Stimulated activated CD8-positive, alpha-beta memory T cell treated with anti-CD3 and anti-CD28 coated beads, Interleukin-4, amount 100 ng/mL, for 1 hour (primary cell): ENCODE measurements at regions not wholly inside any gene's neighbourhood (a gene's known extent, or its start where the extent isn't known, plus 50 kb on each side); places are given as distances from the start of the nearest gene placed in this dataset.

Experiments used
- DNase-seq, 2 donors: peaks; one replicate each; pipeline ENCODE4 v3.0.0-alpha.2; 2020; ENCODE audit warnings: low read depth in 2 of 2, low spot score in 1 of 2

DNA sequence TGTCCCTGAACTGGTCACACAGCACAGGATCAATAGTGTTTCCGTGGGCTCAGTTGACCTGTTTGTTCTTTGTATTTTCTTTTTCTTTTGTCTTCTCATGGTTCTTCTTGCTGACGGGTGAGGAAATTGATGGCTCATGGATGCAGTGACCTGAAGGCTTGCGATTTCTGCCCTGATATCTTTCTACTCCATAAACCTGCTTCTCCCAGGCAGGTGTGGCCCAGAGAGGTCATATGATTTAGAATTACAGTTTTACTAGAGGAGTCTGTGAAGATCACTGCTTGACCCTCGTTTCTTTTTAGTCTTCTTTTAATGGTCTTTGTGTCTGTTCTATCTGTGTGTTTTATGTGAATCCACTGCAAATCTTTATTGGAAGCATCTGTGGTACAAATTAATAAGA lies 195.1 kb upstream of the KLF6 start:
- DNase-seq, result no peak

DNA sequence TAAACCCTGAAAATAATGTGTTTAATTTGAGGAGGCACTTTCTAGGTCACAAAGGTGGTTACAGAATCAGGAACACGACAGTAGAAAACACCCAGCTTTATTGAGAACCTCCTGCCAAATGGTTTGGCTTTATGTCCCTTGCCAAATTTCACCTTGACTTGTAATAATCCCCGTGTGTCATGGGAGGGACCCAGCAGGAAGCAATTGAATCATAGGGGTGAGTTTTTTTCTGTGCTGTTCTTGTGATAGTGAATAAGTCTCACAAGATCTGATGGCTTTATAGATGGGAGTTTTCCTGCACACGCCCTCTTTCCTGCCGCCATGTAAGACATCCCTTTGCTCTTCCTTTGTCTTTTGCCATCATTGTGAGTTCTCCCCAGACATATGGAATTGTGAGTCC lies 193.8 kb upstream of the KLF6 start:
- no peak for DNase-seq

GRCh38 chr10:3978174-3978573 lies 193.2 kb upstream of the KLF6 start:
- DNase-seq, result no peak

DNA sequence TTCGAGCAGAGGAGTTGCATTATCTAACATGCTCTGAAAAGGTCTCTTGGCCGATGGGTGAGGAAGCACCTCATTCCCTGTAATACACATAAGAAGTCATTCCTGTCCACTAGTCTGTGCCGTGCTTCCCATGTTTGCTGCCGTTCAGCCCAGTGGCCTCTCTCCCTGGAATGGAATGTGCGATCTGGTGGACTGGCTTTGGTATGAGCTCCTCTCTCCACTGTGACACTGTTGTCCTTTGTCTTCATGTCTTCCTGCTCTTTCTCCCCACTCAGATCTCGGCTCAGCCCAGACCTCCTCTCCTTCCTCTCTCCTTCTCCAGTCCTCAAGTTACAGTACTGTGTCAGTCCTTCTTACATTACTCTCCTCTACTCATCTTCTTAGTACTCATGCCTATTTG lies 192.8 kb upstream of the KLF6 start:
- no peak for DNase-seq

DNA sequence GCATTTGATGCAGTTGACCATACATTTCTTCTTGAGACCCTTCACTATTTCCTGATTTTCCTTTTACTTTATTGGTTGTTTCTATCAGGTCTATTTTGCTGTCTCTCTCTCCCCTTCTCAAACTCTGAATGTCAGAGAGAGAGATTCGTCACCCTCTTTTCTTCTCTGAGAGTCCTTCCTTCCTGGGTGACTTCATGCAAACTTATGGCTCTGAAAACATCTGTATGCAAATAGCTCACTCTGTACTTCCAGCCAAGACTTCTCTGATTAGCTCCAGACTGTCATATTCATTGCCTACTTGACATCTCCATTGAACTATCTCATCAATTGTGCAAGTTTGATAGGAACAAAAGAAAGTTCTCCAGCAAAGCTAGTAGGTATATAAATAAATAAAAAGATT lies 191.7 kb upstream of the KLF6 start:
- no peak for DNase-seq

- DNase-seq, result no peak
Measured at GRCh38 chr10:3976171-3976570, 191.2 kb upstream of the KLF6 start.

- DNase-seq, result no peak
Measured at GRCh38 chr10:3975016-3975415, 190.0 kb upstream of the KLF6 start.

DNA sequence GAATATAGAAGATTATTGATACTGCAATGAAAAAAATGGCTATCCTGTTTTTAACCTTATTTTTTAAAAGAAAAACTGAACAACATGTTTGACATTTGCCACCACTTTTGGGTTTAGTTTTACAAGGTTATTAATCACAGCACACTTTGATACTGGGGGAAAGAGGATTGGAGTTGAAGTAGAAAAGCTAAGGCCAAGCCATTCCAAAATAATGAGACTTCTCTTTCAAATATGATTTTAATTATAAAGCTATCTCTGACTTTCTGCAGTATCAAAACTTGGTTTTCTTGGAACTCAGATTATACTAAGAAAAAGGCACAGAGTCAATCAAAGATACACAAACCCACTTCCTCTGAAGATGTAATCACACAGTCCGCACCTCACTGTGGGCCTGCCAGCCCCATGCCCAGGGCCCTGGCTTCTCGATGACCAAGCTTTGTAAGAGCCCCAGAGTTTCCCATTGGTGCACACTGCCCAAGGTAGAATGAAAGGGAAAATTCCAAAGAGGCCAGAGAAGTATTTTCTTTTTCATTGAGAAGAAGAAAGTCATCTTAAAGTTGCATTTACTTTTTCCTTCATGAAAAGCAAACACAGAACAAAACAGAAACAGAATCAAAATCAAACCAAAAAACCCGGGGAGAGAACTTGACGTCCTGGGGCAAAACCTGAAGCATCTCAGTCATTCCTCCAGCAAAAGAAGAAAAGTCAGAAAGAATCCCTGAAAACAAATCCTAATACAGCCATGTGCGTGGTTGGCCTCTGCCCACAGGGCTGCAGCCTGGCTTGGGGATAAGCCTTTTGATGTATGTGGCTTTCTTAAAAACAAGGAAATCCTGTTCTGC lies 187.7 kb upstream of the KLF6 start:
- no peak for DNase-seq

DNA sequence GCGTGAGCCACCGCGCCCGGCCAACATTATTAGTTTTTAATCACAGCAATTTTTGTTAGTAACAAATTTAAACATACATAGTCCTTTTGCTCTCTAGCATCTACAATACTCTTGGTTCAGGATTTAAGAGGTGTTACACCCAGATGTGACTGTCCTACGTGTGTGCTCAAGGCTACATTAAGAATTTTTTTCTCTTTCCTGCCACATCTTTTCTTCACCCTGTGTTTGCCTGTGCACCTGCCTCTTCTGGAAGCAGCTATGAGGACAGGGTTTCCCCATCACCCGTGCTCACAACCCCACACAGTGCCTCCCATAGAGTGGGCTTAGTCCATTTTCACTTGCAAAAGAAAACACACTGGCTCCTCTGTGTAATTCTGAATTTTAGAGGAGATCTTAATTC lies 186.7 kb upstream of the KLF6 start:
- DNase-seq, result no peak

DNA sequence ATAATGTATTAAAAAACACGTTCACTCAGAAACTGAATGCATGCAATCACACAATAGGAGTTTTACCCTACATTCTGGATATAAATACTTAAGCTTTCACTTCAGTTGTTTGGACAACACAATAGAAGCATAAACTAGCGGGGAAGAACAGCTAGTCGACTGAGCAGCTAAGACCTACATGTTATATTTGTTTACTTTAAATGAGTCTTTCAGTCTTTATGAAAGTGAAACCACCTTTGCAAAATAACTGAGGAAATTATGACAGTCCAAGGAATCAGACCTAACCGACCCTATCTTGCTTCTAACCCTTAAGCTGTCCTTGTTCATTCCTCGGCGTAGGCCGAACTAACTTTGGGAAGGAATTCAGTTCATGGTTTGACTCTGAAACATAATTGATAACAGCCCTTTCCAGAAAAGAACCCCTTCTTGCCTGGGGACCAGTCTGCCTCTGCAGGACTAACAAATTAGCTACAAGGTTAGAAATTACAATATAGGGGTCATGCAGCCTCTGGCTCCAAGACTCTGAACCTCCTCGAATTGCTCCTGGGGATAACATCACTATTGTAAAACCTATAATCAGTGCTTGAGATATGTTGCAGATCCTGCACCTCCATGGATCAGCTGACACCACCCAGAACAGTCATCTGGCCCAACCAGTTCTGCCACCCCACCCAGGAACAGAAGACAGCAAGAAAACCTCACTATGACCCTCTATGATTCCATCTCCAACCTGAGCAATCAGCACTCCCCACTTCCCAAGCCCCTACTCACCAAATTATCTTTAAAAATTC lies 185.1 kb upstream of the KLF6 start:
- DNase-seq, result no peak

DNA sequence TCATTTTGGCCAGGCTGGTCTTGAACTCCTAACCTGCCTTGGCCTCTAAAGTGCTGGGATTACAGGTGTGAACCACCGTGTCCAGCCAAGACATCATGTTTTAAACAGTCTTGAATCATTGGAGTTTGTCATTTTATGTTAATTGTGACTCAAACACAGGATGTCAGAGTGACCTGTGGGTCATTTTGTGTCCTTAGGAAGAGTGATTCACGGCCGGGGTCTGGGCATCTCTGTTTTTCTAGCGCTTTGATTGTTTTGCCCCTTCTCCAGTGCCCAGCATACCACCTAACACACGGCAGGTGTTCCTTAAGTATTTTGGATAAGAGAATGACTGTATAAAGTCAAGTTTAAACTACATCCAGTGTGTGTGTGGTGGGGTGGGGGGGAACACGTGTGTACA lies 183.7 kb upstream of the KLF6 start:
- no peak for DNase-seq

DNA sequence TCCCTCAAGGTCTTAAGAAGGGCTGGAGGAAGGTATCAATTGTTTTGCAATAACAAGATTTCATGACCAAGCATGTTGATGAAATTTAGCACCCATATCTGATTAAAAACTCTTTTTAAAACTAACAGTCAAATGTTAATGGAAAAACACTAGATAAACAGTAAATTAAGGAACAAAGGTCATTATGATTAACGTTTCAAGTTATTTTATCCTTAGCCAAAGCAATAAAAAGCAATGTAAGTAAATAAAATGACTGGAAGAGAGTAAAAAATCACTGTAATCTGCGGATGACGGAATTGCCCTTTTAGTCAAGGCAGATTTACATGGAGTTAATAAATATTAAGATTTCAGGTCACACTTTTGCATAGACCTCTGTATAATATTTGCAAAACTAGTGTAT lies 179.5 kb upstream of the KLF6 start:
- no peak for DNase-seq

- DNase-seq, result no peak
Measured at GRCh38 chr10:3963191-3963673, 178.2 kb upstream of the KLF6 start.

- DNase-seq, result peak in 1 of 2 donors; percentile 32
Measured at GRCh38 chr10:3961082-3961481, 176.1 kb upstream of the KLF6 start.

DNA sequence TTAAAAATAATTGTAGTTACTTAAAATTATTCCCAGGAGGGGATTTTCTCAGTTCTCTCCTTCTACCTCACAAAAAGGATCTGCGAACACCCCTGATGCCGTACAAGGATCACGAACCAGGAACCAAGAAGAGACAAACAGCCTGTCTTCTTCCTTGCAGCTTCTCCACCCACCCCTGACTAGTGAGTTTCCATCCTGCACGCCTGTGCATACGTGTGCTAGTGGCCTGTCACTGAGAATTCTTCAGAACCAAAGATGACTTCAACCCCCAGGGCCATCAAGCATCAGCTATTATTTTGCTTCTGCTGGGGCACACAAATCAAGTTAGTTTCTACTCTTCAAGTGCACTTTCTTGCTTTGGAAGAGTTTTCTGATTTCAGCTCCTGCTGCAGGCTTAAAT lies 175.5 kb upstream of the KLF6 start:
- DNase-seq, result no peak

GRCh38 chr10:3959370-3960325 lies 174.6 kb upstream of the KLF6 start:
- no peak for DNase-seq

DNA sequence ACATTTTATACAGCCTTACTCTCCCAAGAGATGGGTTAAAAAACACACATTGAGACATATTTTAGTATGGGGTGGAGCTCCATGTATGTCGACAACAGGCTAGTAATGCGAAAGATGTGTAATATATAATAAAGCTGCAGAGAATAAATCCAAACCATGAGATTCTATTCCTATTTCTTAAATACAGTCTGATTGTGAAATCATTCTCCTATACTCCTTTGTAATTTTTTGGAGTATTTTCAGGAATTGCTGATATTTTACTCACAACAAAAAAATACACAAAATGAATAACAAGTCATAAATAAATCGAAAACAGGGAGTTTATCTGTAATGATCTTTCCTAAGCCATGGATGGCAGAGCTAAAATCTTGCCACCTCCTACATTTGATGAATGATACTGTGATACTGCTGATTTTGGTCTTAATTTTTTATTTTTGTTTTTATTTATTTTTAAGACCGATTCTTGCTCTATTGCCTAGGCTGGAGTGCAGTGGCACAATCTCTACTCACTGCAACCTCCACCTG lies 173.5 kb upstream of the KLF6 start:
- DNase-seq, result no peak

GRCh38 chr10:3955955-3956617 lies 171.1 kb upstream of the KLF6 start:
- DNase-seq, result no peak

DNA sequence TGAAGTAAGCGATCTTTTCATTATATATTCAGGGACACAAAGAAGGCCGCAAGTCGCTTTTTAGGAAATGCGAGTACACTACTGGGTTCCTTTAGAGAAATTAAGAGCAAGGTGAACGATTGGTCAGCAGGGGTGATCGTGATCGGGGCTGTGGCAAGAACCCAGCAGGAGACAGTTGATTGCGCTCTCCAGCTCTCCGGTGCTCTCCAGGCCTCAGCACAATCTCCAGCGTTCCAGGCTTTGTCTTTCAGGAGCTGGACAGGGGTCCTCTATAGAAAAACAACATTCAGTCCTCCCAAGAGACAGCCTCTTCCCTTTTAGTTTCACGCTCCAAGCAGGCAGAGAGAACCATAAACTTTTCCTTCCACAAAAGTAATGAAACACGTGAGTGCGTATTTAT lies 170.5 kb upstream of the KLF6 start:
- DNase-seq, result no peak

DNA sequence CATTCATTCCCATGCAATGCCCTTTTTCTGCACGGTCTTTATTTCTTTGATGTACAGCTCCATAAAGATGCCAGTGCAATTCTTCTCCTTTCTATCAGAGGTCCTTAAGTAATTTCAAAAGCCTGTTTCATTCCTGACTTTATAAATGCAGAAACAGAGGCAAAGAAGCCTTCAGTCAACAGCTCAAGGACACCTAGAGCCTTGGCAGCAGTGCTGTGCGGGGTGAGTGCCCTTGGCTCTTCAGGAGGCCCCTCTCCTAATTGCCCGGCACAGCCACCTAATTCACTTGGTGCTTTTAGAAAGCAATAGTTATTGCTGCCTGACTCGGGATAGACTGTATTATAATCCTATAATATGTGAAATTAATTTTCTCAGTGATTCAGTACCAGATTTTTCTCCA lies 169.6 kb upstream of the KLF6 start:
- no peak for DNase-seq
